SK-N-SH (cell line): ENCODE measurements at regions not wholly inside any gene's neighbourhood (a gene's known extent, or its start where the extent isn't known, plus 50 kb on each side); places are given as distances from the start of the nearest gene placed in this dataset.

Source experiments
- CTCF ChIA-PET: fragments of 300-600, 350-600 bp; formaldehyde crosslinking; extraction: SDS; loops from one replicate; lab custom pipeline; 2021; lab: Yijun Ruan, JAX
- POLR2A ChIA-PET: fragments of 350-600 bp; sonication (Branson Sonifier 250); formaldehyde crosslinking; extraction: SDS; loops from one replicate; lab custom pipeline; 2020; ENCODE audit warnings: antibody characterized with exemption, inconsistent platforms; lab: Yijun Ruan, JAX
- DNase-seq: peaks from one replicate; pipeline ENCODE4 v3.0.0; 2012
- H2AFZ ChIP-seq: fragments of 200-600 bp; sonication (generic); 2 replicates; pipeline ENCODE4 v1.8.1; 2016; ENCODE audit warnings: antibody characterized with exemption, mild to moderate bottlenecking, low read depth
- H3F3A ChIP-seq: fragments of 200-600 bp; sonication (generic); replicated peaks from 2 replicates; pipeline ENCODE3; 2016; ENCODE audit warnings: antibody characterized with exemption, mild to moderate bottlenecking; ENCODE audit not compliant: insufficient read depth
- H3K27ac ChIP-seq, 2 experiments: fragments of 200-500 bp in 1 of 2; fragments of 200-600 bp in 1 of 2; sonication (Bioruptor generic) in 1 of 2; sonication (generic), shearing (Covaris generic) in 1 of 2; 2 replicates each; pipeline versions ENCODE4 v1.5.1 to v1.6.1; 2014 to 2016; ENCODE audit warnings: low read depth in 2 of 2, inconsistent platforms in 1 of 2, low read length in 1 of 2, mild to moderate bottlenecking in 1 of 2, mixed read lengths in 1 of 2
- H3K27me3 ChIP-seq: fragments of 200-600 bp; sonication (generic), shearing (Covaris generic); 2 replicates; pipeline ENCODE4 v1.6.1; 2016; ENCODE audit warnings: mixed run types; ENCODE audit not compliant: insufficient read depth
- H3K36me3 ChIP-seq, 2 experiments: fragments of 200-500 bp in 1 of 2; fragments of 200-600 bp in 1 of 2; sonication (Bioruptor generic) in 1 of 2; sonication (generic) in 1 of 2; replicated peaks in 1 of 2; 2 replicates each; pipeline versions ENCODE3 to v1.5.1; 2014 to 2016; ENCODE audit warnings: low read length in 1 of 2, mild to moderate bottlenecking in 1 of 2; ENCODE audit not compliant: insufficient read depth in 2 of 2, control insufficient read depth in 1 of 2
- H3K4me1 ChIP-seq, 2 experiments: fragments of 200-500 bp in 1 of 2; fragments of 200-600 bp in 1 of 2; sonication (Bioruptor generic) in 1 of 2; sonication (generic), shearing (Covaris generic) in 1 of 2; 2 replicates each; pipeline versions ENCODE4 v1.5.1 to v1.6.1; 2014 to 2016; ENCODE audit warnings: low read depth in 1 of 2, low read length in 1 of 2, mixed run types in 1 of 2; ENCODE audit not compliant: insufficient read depth in 2 of 2, control insufficient read depth in 1 of 2
- H3K4me2 ChIP-seq: fragments of 200-600 bp; sonication (generic), shearing (Covaris generic); 2 replicates; pipeline ENCODE4 v1.6.1; 2017; ENCODE audit warnings: mixed run types
- H3K4me3 ChIP-seq, 2 experiments: fragments of 200-500 bp in 1 of 2; fragments of 200-600 bp in 1 of 2; sonication (Bioruptor generic) in 1 of 2; sonication (generic), shearing (Covaris generic) in 1 of 2; 2 replicates each; pipeline versions ENCODE4 v1.5.1 to v1.8.1; 2014 to 2016; ENCODE audit warnings: low read depth in 2 of 2, inconsistent platforms in 1 of 2, low read length in 1 of 2, mild to moderate bottlenecking in 1 of 2, mixed read lengths in 1 of 2, moderate library complexity in 1 of 2
- H3K79me2 ChIP-seq: fragments of 200-600 bp; sonication (generic); 2 replicates; pipeline ENCODE4 v1.8.1; 2017; ENCODE audit warnings: mild to moderate bottlenecking; ENCODE audit not compliant: insufficient read depth
- H3K9ac ChIP-seq: fragments of 200-600 bp; sonication (generic); 2 replicates; pipeline ENCODE4 v1.6.1; 2017; ENCODE audit warnings: mixed run types
- H3K9me2 ChIP-seq: fragments of 200-600 bp; sonication (generic); 2 replicates; pipeline ENCODE4 v1.6.1; 2017; ENCODE audit warnings: mixed run types
- H3K9me3 ChIP-seq: fragments of 200-600 bp; sonication (generic); 2 replicates; pipeline ENCODE4 v1.6.1; 2017; ENCODE audit warnings: mixed run types, mild to moderate bottlenecking, moderate library complexity
- H4K20me1 ChIP-seq: fragments of 200-600 bp; sonication (generic); 2 replicates; pipeline ENCODE4 v1.6.1; 2017; ENCODE audit warnings: mild to moderate bottlenecking, mixed run types; ENCODE audit not compliant: insufficient read depth
- CHD2 ChIP-seq: fragments of 150-350 bp; IDR thresholded peaks from 2 replicates; pipeline ENCODE4 v1.6.1; 2018; ENCODE audit warnings: low read length; ENCODE audit not compliant: partially characterized antibody
- CTCF ChIP-seq: fragments of 200-600 bp; sonication (generic); IDR thresholded peaks from 2 replicates; pipeline ENCODE4 v1.6.1; 2017; ENCODE audit warnings: antibody characterized with exemption, mild to moderate bottlenecking, moderate library complexity
- EZH2phosphoT487 ChIP-seq: fragments of 200-600 bp; sonication (generic); IDR thresholded peaks from 2 replicates; pipeline ENCODE4 v1.6.1; 2017; ENCODE audit warnings: low read depth, mixed run types, mild to moderate bottlenecking, antibody characterized with exemption, moderate library complexity, borderline replicate concordance
- FOSL2 ChIP-seq: IDR thresholded peaks from 2 replicates; pipeline ENCODE4 v1.4.0; 2012; ENCODE audit warnings: low read depth, mild to moderate bottlenecking, moderate library complexity, borderline replicate concordance
- FOXM1 ChIP-seq: IDR thresholded peaks from 2 replicates; pipeline ENCODE4 v1.4.0; 2012; ENCODE audit warnings: low read depth, mild to moderate bottlenecking
- GATA2 ChIP-seq: sonication (generic); formaldehyde crosslinking; IDR thresholded peaks from 2 replicates; pipeline ENCODE4 v1.5.0; 2020; ENCODE audit warnings: mild to moderate bottlenecking, missing genetic modification reagents
- IRF3 ChIP-seq: fragments of 150-350 bp; IDR thresholded peaks from 2 replicates; pipeline ENCODE4 v1.6.1; 2016; ENCODE audit warnings: mild to moderate bottlenecking, low read depth, low read length
- JUND ChIP-seq: IDR thresholded peaks from 2 replicates; pipeline ENCODE4 v1.4.0; 2012
- MAX ChIP-seq: IDR thresholded peaks from 2 replicates; pipeline ENCODE4 v1.4.0; 2012; ENCODE audit warnings: low read depth
- NFIC ChIP-seq: IDR thresholded peaks from 2 replicates; pipeline ENCODE4 v1.4.0; 2012; ENCODE audit warnings: borderline replicate concordance
- NRF1 ChIP-seq: IDR thresholded peaks from 2 replicates; pipeline ENCODE4 v1.6.1; 2012; ENCODE audit warnings: low read depth, mild to moderate bottlenecking, low read length
- POLR2AphosphoS5 ChIP-seq: IDR thresholded peaks from 2 replicates; pipeline ENCODE4 v1.6.1; 2012; ENCODE audit warnings: low read depth, low read length
- RCOR1 ChIP-seq: fragments of 150-350 bp; IDR thresholded peaks from 2 replicates; pipeline ENCODE4 v1.6.1; 2017; ENCODE audit warnings: antibody characterized with exemption, low read length
- RFX5 ChIP-seq: IDR thresholded peaks from 2 replicates; pipeline ENCODE4 v1.6.1; 2012; ENCODE audit warnings: mild to moderate bottlenecking, improper control_type of control experiment, low read length
- SIN3A ChIP-seq: IDR thresholded peaks from 2 replicates; pipeline ENCODE4 v1.6.1; 2012; ENCODE audit warnings: low read depth, mild to moderate bottlenecking, low read length, moderate library complexity, borderline replicate concordance
- SMC3 ChIP-seq: IDR thresholded peaks from 2 replicates; pipeline ENCODE4 v1.6.1; 2012; ENCODE audit warnings: low read depth, low read length, improper control_type of control experiment
- TAF1 ChIP-seq: IDR thresholded peaks from 2 replicates; pipeline ENCODE4 v1.6.1; 2012; ENCODE audit warnings: low read depth, mild to moderate bottlenecking, low read length, moderate library complexity, borderline replicate concordance
- TCF12 ChIP-seq: IDR thresholded peaks from 2 replicates; pipeline ENCODE4 v1.4.0; 2012
- YY1 ChIP-seq: IDR thresholded peaks from 2 replicates; pipeline ENCODE4 v1.4.0; 2012; ENCODE audit warnings: low read depth, mild to moderate bottlenecking
- ZBTB33 ChIP-seq: IDR thresholded peaks from 2 replicates; pipeline ENCODE4 v1.4.0; 2012; ENCODE audit warnings: low read depth, borderline replicate concordance
- WGBS: methylation state at CpG from one replicate; pipeline ENCODE4 v1.1.6; 2017; ENCODE audit warnings: low lambda C conversion rate; 5-methylcytosine and 5-hydroxymethylcytosine counted together

- Histone ChIP-seq H3K9me2 (no peaks in the 10 kb centered on the region), H3F3A (no peaks in the 10 kb centered on the region), H3K27ac (no peak overlapping the region), H3K79me2 (no peaks in the 10 kb centered on the region), H3K9ac (no peak overlapping the region), H3K27me3 (no peaks in the 10 kb centered on the region), H2AFZ (no peak overlapping the region), H3K36me3 (no peaks in the 10 kb centered on the region), H3K4me1 (no peaks in the 10 kb centered on the region)
- DNase-seq: no peak
- CTCF ChIA-PET: no interaction called here
- POLR2A ChIA-PET: no interaction called here
- TF ChIP-seq FOXM1 (no peak), CHD2 (no peak), GATA2 (CRISPR knock-in tag) (no peak), JUND (no peak), RCOR1 (no peak), NFIC (no peak), SIN3A (no peak), EZH2phosphoT487 (no peak), MAX (no peak), YY1 (no peak), ZBTB33 (no peak), FOSL2 (no peak), NRF1 (no peak), TAF1 (no peak), SMC3 (no peak), IRF3 (no peak), CTCF (no peak), POLR2AphosphoS5 (no peak), RFX5 (no peak), TCF12 (no peak)
- TF ChIP-seq, all 33 proteins: peak for 0
- no peaks in the 10 kb centered on the region for H4K20me1 ChIP-seq
- no peak overlapping the region for H3K4me3 ChIP-seq
- WGBS: 0% methylated on average over 1 of the region's 1 CpG
- H3K9me3 ChIP-seq: no peaks in the 10 kb centered on the region
- no peak overlapping the region for H3K4me2 ChIP-seq
These were observed 350.9 kb upstream of the F9 start for GRCh38 chrX:139179592-139179991.
